ENCODE measurements at regions not wholly inside any gene's neighbourhood (a gene's known extent, or its start where the extent isn't known, plus 50 kb on each side); places are given as distances from the start of the nearest gene placed in this dataset.

GRCh38 chr1:56436296-56436695 is 143.1 kb downstream of the PLPP3 start:
- H3K9me3 Mint-ChIP-seq: no peaks in the 10 kb centered on the region
- H3K27ac Mint-ChIP-seq: no peak overlapping the region
- ATAC-seq (replicated peaks in 1 of 4) (no peak), DNase-seq (no peak)
- H3K4me3 Mint-ChIP-seq: no peak overlapping the region
- Histone ChIP-seq H3K4me1 (ENCODE audit: control insufficient read depth in 1 of 2, extremely low read depth in 1 of 2, insufficient read depth in 2 of 2, low read length in 2 of 2) (no peaks in the 10 kb centered on the region), H3K27me3 (replicated peaks in 1 of 2; ENCODE audit: control insufficient read depth in 2 of 2, extremely low read depth in 1 of 2, insufficient read depth in 2 of 2, low read length in 1 of 2) (peaks cover 0 to 2% of the 10 kb centered on the region in 2 experiments), H3K36me3 (ENCODE audit: control insufficient read depth in 2 of 2, extremely low read depth in 1 of 2, insufficient read depth in 1 of 2, low read length in 1 of 2) (no peaks in the 10 kb centered on the region), H3K4me3 (ENCODE audit: control insufficient read depth in 1 of 2, extremely low read depth in 1 of 2, low read length in 1 of 2) (no peak overlapping the region), H3K27ac (ENCODE audit: low read length) (no peak overlapping the region), H3K9me3 (no peaks in the 10 kb centered on the region)
- ChIA-PET CTCF (interaction anchor here in 1 of 2 donors (0.6 kb wide), 1 partner anchor 140 kb away, joined by 5 read pairs; no protein-coding TSS in a partner anchor), POLR2A (interaction anchor here in 1 of 2 donors (0.7 kb wide), 1 partner anchor 342 kb away, joined by 4 read pairs; no protein-coding TSS in a partner anchor)
- peaks cover 0 to 5% (median 0%) of the 10 kb centered on the region in 3 donors for H3K4me1 Mint-ChIP-seq
- no peaks in the 10 kb centered on the region for H3K27me3 Mint-ChIP-seq
- H3K36me3 Mint-ChIP-seq: no peaks in the 10 kb centered on the region
- 100% methylated on average over 2 of the region's 4 CpGs for WGBS (ENCODE audit: insufficient coverage)

- WGBS (ENCODE audit: insufficient coverage): 100% methylated on average over 1 of the region's 2 CpGs
- H3K27me3 ChIP-seq (replicated peaks in 1 of 2; ENCODE audit: control insufficient read depth in 2 of 2, extremely low read depth in 1 of 2, insufficient read depth in 2 of 2, low read length in 1 of 2): peaks cover 0 to 2% of the 10 kb centered on the region in 2 experiments
- DNase-seq (no peak), ATAC-seq (replicated peaks in 1 of 4) (no peak)
- H3K4me1 Mint-ChIP-seq: peaks cover 0 to 5% (median 0%) of the 10 kb centered on the region in 3 donors
- no peaks in the 10 kb centered on the region for H3K36me3 Mint-ChIP-seq
- no peaks in the 10 kb centered on the region for H3K9me3 Mint-ChIP-seq
- no peaks in the 10 kb centered on the region for H3K27me3 Mint-ChIP-seq
- H3K4me3 ChIP-seq (ENCODE audit: control insufficient read depth in 1 of 2, extremely low read depth in 1 of 2, low read length in 1 of 2): no peak overlapping the region
- H3K27ac ChIP-seq (ENCODE audit: low read length): no peak overlapping the region
- no peak overlapping the region for H3K4me3 Mint-ChIP-seq
- ChIA-PET CTCF (interaction anchor here in 1 of 2 donors (0.6 kb wide), 1 partner anchor 141 kb away, joined by 5 read pairs; no protein-coding TSS in a partner anchor), POLR2A (interaction anchor here in 1 of 2 donors (0.7 kb wide), 1 partner anchor 343 kb away, joined by 4 read pairs; no protein-coding TSS in a partner anchor)
- H3K36me3 ChIP-seq (ENCODE audit: control insufficient read depth in 2 of 2, extremely low read depth in 1 of 2, insufficient read depth in 1 of 2, low read length in 1 of 2): no peaks in the 10 kb centered on the region
- no peaks in the 10 kb centered on the region for H3K4me1 ChIP-seq (ENCODE audit: control insufficient read depth in 1 of 2, extremely low read depth in 1 of 2, insufficient read depth in 2 of 2, low read length in 2 of 2)
- H3K9me3 ChIP-seq: no peaks in the 10 kb centered on the region
- no peak overlapping the region for H3K27ac Mint-ChIP-seq
These were observed 143.7 kb downstream of the PLPP3 start for GRCh38 chr1:56435434-56436262.

- H3K4me1 Mint-ChIP-seq: peaks cover 0 to 5% (median 0%) of the 10 kb centered on the region in 3 donors
- WGBS (ENCODE audit: insufficient coverage): 79% methylated on average over 2 of the region's 4 CpGs
- Histone ChIP-seq H3K4me1 (ENCODE audit: control insufficient read depth in 1 of 2, extremely low read depth in 1 of 2, insufficient read depth in 2 of 2, low read length in 2 of 2) (no peaks in the 10 kb centered on the region), H3K36me3 (ENCODE audit: control insufficient read depth in 2 of 2, extremely low read depth in 1 of 2, insufficient read depth in 1 of 2, low read length in 1 of 2) (no peaks in the 10 kb centered on the region), H3K9me3 (no peaks in the 10 kb centered on the region), H3K27me3 (replicated peaks in 1 of 2; ENCODE audit: control insufficient read depth in 2 of 2, extremely low read depth in 1 of 2, insufficient read depth in 2 of 2, low read length in 1 of 2) (peaks cover 0 to 2% of the 10 kb centered on the region in 2 experiments), H3K27ac (ENCODE audit: low read length) (no peak overlapping the region), H3K4me3 (ENCODE audit: control insufficient read depth in 1 of 2, extremely low read depth in 1 of 2, low read length in 1 of 2) (no peak overlapping the region)
- no peak overlapping the region for H3K27ac Mint-ChIP-seq
- CTCF ChIA-PET: no interaction called here
- H3K36me3 Mint-ChIP-seq: no peaks in the 10 kb centered on the region
- ATAC-seq (replicated peaks in 1 of 4) (no peak), DNase-seq (no peak)
- no peaks in the 10 kb centered on the region for H3K9me3 Mint-ChIP-seq
- H3K4me3 Mint-ChIP-seq: no peak overlapping the region
- no peaks in the 10 kb centered on the region for H3K27me3 Mint-ChIP-seq
- POLR2A ChIA-PET: no interaction called here
These were observed 144.6 kb downstream of the PLPP3 start for GRCh38 chr1:56434740-56435139.

GRCh38 chr1:56434025-56434424 is 145.3 kb downstream of the PLPP3 start:
- Mint-ChIP-seq H3K9me3 (no peaks in the 10 kb centered on the region), H3K36me3 (no peaks in the 10 kb centered on the region), H3K27me3 (no peaks in the 10 kb centered on the region), H3K4me3 (no peak overlapping the region), H3K27ac (no peak overlapping the region), H3K4me1 (peaks cover 0 to 5% (median 0%) of the 10 kb centered on the region in 3 donors)
- H3K4me1 ChIP-seq (ENCODE audit: control insufficient read depth in 1 of 2, extremely low read depth in 1 of 2, insufficient read depth in 2 of 2, low read length in 2 of 2): no peaks in the 10 kb centered on the region
- ATAC-seq (replicated peaks in 1 of 4) (no peak), DNase-seq (no peak)
- 64% methylated on average over 4 of the region's 5 CpGs for WGBS (ENCODE audit: insufficient coverage)
- no peak overlapping the region for H3K27ac ChIP-seq (ENCODE audit: low read length)
- H3K9me3 ChIP-seq: no peaks in the 10 kb centered on the region
- no peak overlapping the region for H3K4me3 ChIP-seq (ENCODE audit: control insufficient read depth in 1 of 2, extremely low read depth in 1 of 2, low read length in 1 of 2)
- CTCF ChIA-PET: interaction anchor here in 1 of 2 donors (0.7 kb wide), 1 partner anchor 143 kb away, joined by 3 read pairs; no protein-coding TSS in a partner anchor
- peaks cover 0 to 2% of the 10 kb centered on the region in 2 experiments for H3K27me3 ChIP-seq (replicated peaks in 1 of 2; ENCODE audit: control insufficient read depth in 2 of 2, extremely low read depth in 1 of 2, insufficient read depth in 2 of 2, low read length in 1 of 2)
- no peaks in the 10 kb centered on the region for H3K36me3 ChIP-seq (ENCODE audit: control insufficient read depth in 2 of 2, extremely low read depth in 1 of 2, insufficient read depth in 1 of 2, low read length in 1 of 2)
- POLR2A ChIA-PET: no interaction called here

GRCh38 chr1:56433056-56433577 is 146.2 kb downstream of the PLPP3 start:
- no peak overlapping the region for H3K27ac ChIP-seq (ENCODE audit: low read length)
- no peak for ATAC-seq (replicated peaks in 1 of 4)
- WGBS (ENCODE audit: insufficient coverage): 81% methylated on average over 4 of the region's 4 CpGs
- no peaks in the 10 kb centered on the region for H3K9me3 ChIP-seq
- no peak overlapping the region for H3K4me3 ChIP-seq (ENCODE audit: control insufficient read depth in 1 of 2, extremely low read depth in 1 of 2, low read length in 1 of 2)
- Mint-ChIP-seq H3K9me3 (no peaks in the 10 kb centered on the region), H3K27ac (no peak overlapping the region), H3K36me3 (no peaks in the 10 kb centered on the region), H3K4me1 (peaks cover 0 to 5% (median 0%) of the 10 kb centered on the region in 3 donors), H3K4me3 (no peak overlapping the region), H3K27me3 (no peaks in the 10 kb centered on the region)
- peaks cover 0 to 2% of the 10 kb centered on the region in 2 experiments for H3K27me3 ChIP-seq (replicated peaks in 1 of 2; ENCODE audit: control insufficient read depth in 2 of 2, extremely low read depth in 1 of 2, insufficient read depth in 2 of 2, low read length in 1 of 2)
- CTCF ChIA-PET: no interaction called here
- H3K36me3 ChIP-seq (ENCODE audit: control insufficient read depth in 2 of 2, extremely low read depth in 1 of 2, insufficient read depth in 1 of 2, low read length in 1 of 2): no peaks in the 10 kb centered on the region
- DNase-seq: no peak
- H3K4me1 ChIP-seq (ENCODE audit: control insufficient read depth in 1 of 2, extremely low read depth in 1 of 2, insufficient read depth in 2 of 2, low read length in 2 of 2): no peaks in the 10 kb centered on the region
- POLR2A ChIA-PET: no interaction called here

- Histone ChIP-seq H3K36me3 (ENCODE audit: control insufficient read depth in 2 of 2, extremely low read depth in 1 of 2, insufficient read depth in 1 of 2, low read length in 1 of 2) (no peaks in the 10 kb centered on the region), H3K27ac (ENCODE audit: low read length) (no peak overlapping the region), H3K4me1 (ENCODE audit: control insufficient read depth in 1 of 2, extremely low read depth in 1 of 2, insufficient read depth in 2 of 2, low read length in 2 of 2) (no peaks in the 10 kb centered on the region), H3K27me3 (replicated peaks in 1 of 2; ENCODE audit: control insufficient read depth in 2 of 2, extremely low read depth in 1 of 2, insufficient read depth in 2 of 2, low read length in 1 of 2) (peaks cover 0 to 2% of the 10 kb centered on the region in 2 experiments), H3K9me3 (no peaks in the 10 kb centered on the region), H3K4me3 (ENCODE audit: control insufficient read depth in 1 of 2, extremely low read depth in 1 of 2, low read length in 1 of 2) (no peak overlapping the region)
- Mint-ChIP-seq H3K9me3 (peaks cover 0 to 4% (median 0%) of the 10 kb centered on the region in 3 donors), H3K36me3 (no peaks in the 10 kb centered on the region), H3K27me3 (no peaks in the 10 kb centered on the region), H3K4me3 (no peak overlapping the region), H3K4me1 (peaks cover 0 to 5% (median 0%) of the 10 kb centered on the region in 3 donors), H3K27ac (no peak overlapping the region)
- DNase-seq (no peak), ATAC-seq (replicated peaks in 1 of 4) (no peak)
- ChIA-PET POLR2A (no interaction called here), CTCF (no interaction called here)
- WGBS (ENCODE audit: insufficient coverage): 82% methylated on average over 2 of the region's 8 CpGs
These were observed 147.0 kb downstream of the PLPP3 start for GRCh38 chr1:56432166-56432971.
